T-helper 2 cell treated with Interferon-gamma antibody and Interleukin-4, amounts not matched to agents 100 ng/mL and 5 ng/mL, for 36 hours (primary cell): ENCODE measurements at regions not wholly inside any gene's neighbourhood (a gene's known extent, or its start where the extent isn't known, plus 50 kb on each side); places are given as distances from the start of the nearest gene placed in this dataset.
"Not testable (repeated sequence)": the region's sequence is repeated elsewhere in the genome, so short reads cannot be mapped to it uniquely, and the experiment has no call there.

Experiments used
- intact Hi-C: fragments of 100-400 bp; cut with micrococcal nuclease; formaldehyde crosslinking; loops from one replicate; pipeline ENCODE4 v1.15.1; 2023

GRCh38 chr2:176424746-176425145 is 155.5 kb downstream of the MTX2 start:
- intact Hi-C loops = no loop called here

- intact Hi-C loops = no loop called here
Measured at GRCh38 chr2:176427549-176427948, 158.3 kb downstream of the MTX2 start.

GRCh38 chr2:176428944-176429469 is 159.8 kb downstream of the MTX2 start:
- intact Hi-C loops = not testable (repeated sequence)

- intact Hi-C loops = no loop called here
Measured at GRCh38 chr2:176432434-176432833, 163.2 kb downstream of the MTX2 start.

GRCh38 chr2:176435729-176436128 is 166.5 kb downstream of the MTX2 start:
- intact Hi-C loops = no loop called here

- intact Hi-C loops = no loop called here
Measured at GRCh38 chr2:176443946-176444345, 174.7 kb downstream of the MTX2 start.

- intact Hi-C loops = no loop called here
Measured at GRCh38 chr2:176445956-176446355, 176.7 kb downstream of the MTX2 start.

- intact Hi-C loops = no loop called here
Measured at GRCh38 chr2:176446718-176447414, 177.6 kb downstream of the MTX2 start.

- intact Hi-C loops = no loop called here
Measured at GRCh38 chr2:176447616-176448015, 178.4 kb downstream of the MTX2 start.

GRCh38 chr2:176449852-176450251 is 180.6 kb downstream of the MTX2 start:
- intact Hi-C loops = loop anchor here (10.0 kb wide), 1 partner anchor 105 kb away; no protein-coding TSS in a partner anchor

GRCh38 chr2:176453784-176454183 is 184.5 kb downstream of the MTX2 start:
- intact Hi-C loops = loop anchor here (2.0 to 10.0 kb wide), 2 partner anchors 101 to 185 kb away; no protein-coding TSS in a partner anchor

- intact Hi-C loops = loop anchor here (1.0 to 10.0 kb wide), 4 partner anchors 100 to 328 kb away; no protein-coding TSS in a partner anchor
Measured at GRCh38 chr2:176454893-176455815, 185.9 kb downstream of the MTX2 start.

GRCh38 chr2:176455816-176456291 is 186.6 kb downstream of the MTX2 start:
- intact Hi-C loops = loop anchor here (1.0 to 10.0 kb wide), 4 partner anchors 99 to 329 kb away; no protein-coding TSS in a partner anchor

- intact Hi-C loops = loop anchor here (10.0 kb wide), 1 partner anchor 97 kb away; no protein-coding TSS in a partner anchor
Measured at GRCh38 chr2:176457481-176457880, 188.2 kb downstream of the MTX2 start.

- intact Hi-C loops = no loop called here
Measured at GRCh38 chr2:176461098-176461808, 192.0 kb downstream of the MTX2 start.

GRCh38 chr2:176461809-176462670 is 192.8 kb downstream of the MTX2 start:
- intact Hi-C loops = no loop called here

- intact Hi-C loops = no loop called here
Measured at GRCh38 chr2:176463546-176463945, 194.3 kb downstream of the MTX2 start.

GRCh38 chr2:176464886-176465564 is 195.8 kb downstream of the MTX2 start:
- intact Hi-C loops = no loop called here

GRCh38 chr2:176466918-176467452 is 197.7 kb downstream of the MTX2 start:
- intact Hi-C loops = no loop called here
